ENCODE measurements at regions not wholly inside any gene's neighbourhood (a gene's known extent, or its start where the extent isn't known, plus 50 kb on each side); places are given as distances from the start of the nearest gene placed in this dataset.

DNA sequence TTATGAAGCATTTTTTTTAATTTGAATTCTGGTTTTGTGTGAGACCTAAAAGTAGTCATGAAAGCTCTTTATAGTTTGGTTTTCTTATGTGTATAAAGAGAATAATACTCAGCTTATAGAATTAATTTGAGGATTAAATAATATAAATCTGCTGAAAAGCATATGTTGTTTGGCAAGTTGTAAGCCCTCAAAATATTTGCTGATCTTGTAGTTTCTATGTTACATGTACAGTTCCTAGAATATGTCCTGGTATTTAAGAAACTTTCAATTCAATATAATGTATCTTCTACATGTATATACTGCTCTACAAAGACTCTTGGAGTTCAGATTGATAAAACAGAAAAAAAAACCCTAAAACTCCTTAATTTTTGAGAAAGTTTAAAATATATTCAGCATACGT, 605.5 kb upstream of the FAM98A start:
- H3K27me3 ChIP-seq: no peaks in the 10 kb centered on the region
- H3K27ac ChIP-seq: no peak overlapping the region
- no peak overlapping the region for H3K4me3 ChIP-seq
- peaks cover 11% of the 10 kb centered on the region for H3K9me3 ChIP-seq
- no peak overlapping the region for H3K9ac ChIP-seq
- no peak for TF ChIP-seq Cebpa-rat (IDR thresholded peaks at IDR 0.05)
- H3K4me1 ChIP-seq: no peaks in the 10 kb centered on the region
- H3K4me2 ChIP-seq: no peak overlapping the region
- no peaks in the 10 kb centered on the region for H4K20me1 ChIP-seq
- no peaks in the 10 kb centered on the region for H3K36me3 ChIP-seq

DNA sequence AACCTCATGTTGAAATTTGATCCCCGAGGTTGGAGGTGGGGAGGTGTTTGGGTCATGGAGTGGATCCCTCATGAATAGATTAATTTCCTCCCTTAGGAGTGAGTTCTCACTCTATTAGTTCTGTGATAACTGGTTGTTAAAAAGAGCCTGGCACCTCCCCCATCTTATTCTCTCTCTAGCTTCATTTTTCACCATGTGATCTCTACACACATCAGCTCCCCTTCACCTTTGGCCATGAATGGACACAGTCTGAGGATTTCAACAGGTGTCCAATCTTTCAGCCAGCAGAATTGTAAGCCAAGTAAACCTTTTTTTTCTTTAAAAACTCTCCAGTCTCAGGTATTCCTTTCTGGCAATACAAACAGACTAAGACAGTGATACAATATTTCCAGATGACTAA, 602.0 kb upstream of the FAM98A start:
- H3K9ac ChIP-seq: no peak overlapping the region
- no peak overlapping the region for H3K4me2 ChIP-seq
- no peaks in the 10 kb centered on the region for H3K27me3 ChIP-seq
- H3K27ac ChIP-seq: no peak overlapping the region
- no peaks in the 10 kb centered on the region for H3K9me3 ChIP-seq
- H3K4me3 ChIP-seq: no peak overlapping the region
- H3K4me1 ChIP-seq: no peaks in the 10 kb centered on the region
- no peaks in the 10 kb centered on the region for H4K20me1 ChIP-seq
- no peaks in the 10 kb centered on the region for H3K36me3 ChIP-seq
- no peak for TF ChIP-seq Cebpa-rat (IDR thresholded peaks at IDR 0.05)

DNA sequence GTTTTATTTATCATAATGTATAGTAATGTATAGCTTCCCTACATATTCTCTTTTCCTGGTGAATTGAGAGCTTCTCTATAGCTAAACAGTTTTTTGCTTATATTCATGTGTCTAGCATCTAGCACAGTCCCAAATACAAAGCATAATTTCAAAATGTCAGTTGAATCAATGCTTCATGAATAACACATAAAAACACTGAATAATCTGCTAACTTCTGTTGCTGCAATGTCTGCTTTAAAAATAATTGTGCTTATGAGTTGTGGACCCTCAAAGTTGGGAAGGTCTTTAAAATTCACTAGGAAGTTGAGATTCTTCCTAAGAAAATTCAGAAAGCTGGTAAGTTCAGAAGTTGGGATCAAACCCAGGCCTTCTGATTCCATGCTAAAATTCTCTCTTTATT, 600.9 kb upstream of the FAM98A start:
- Histone ChIP-seq H3K36me3 (no peaks in the 10 kb centered on the region), H3K27me3 (no peaks in the 10 kb centered on the region), H4K20me1 (no peaks in the 10 kb centered on the region), H3K27ac (no peak overlapping the region), H3K4me1 (no peaks in the 10 kb centered on the region), H3K9ac (no peak overlapping the region), H3K4me3 (no peak overlapping the region), H3K9me3 (no peaks in the 10 kb centered on the region), H3K4me2 (no peak overlapping the region)
- TF ChIP-seq Cebpa-rat (IDR thresholded peaks at IDR 0.05): no peak

DNA sequence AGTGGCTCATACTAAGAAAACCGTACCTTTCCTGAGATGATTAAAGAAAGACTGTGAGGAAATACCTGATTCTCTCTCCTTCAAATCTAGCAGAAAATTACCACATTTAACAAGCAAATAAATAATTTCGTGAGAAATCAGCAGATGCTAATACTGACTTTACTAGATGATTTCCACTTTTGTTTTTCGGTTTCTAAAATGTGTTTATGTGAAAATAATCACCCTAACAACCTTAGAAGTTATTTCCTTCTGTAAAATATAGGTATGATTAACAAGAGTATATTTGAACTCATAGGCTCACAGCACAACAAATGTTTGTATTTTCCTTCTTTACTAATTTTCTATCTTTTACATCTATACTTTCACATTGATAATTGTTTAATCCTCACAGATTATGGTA, 594.1 kb upstream of the FAM98A start:
- Histone ChIP-seq H3K36me3 (no peaks in the 10 kb centered on the region), H3K9me3 (no peaks in the 10 kb centered on the region), H3K27me3 (no peaks in the 10 kb centered on the region), H3K27ac (no peak overlapping the region), H4K20me1 (no peaks in the 10 kb centered on the region), H3K4me2 (no peak overlapping the region), H3K4me1 (no peaks in the 10 kb centered on the region), H3K4me3 (no peak overlapping the region), H3K9ac (no peak overlapping the region)
- no peak for TF ChIP-seq Cebpa-rat (IDR thresholded peaks at IDR 0.05)

DNA sequence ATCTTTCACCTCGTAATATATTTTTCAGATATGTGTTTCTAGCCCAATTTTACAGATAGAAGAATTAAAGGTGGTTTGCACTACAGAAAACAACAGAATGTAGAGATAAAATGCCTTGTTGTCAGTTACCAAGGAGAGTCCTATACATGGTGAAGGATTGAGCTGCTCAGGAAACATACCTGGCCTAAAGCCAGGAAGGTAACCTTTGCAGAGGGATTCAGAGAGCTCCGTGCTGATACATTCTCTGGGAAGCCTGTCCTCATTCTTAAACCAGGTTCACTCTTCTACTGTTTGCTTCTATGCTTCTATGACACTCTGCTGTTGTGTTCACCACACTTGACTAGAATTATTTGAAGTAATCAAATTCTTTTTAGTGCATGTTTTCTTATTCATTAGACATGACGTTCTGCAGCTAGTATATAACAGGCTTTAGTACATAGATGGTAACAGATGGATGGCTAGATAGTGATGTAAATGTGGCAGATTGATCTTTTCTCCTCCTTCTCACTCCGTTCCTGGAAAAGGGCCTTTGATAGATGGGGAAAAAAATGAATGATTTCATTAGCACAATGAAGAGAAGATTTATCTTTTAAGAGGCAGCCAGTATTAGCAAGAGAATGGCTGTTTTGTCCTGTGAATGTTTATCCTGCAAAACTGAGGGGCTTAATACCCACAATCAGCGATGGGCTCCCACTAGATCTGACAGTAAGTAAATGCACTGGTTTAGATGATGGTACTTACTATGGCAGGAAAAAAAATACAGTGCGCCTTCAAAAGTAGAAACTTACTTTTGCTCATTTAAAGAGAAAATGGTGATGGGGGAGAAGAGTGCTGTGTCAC, 589.6 kb upstream of the FAM98A start:
- no peak overlapping the region for H3K4me3 ChIP-seq
- H3K36me3 ChIP-seq: no peaks in the 10 kb centered on the region
- no peak overlapping the region for H3K27ac ChIP-seq
- H3K4me1 ChIP-seq: no peaks in the 10 kb centered on the region
- H3K27me3 ChIP-seq: no peaks in the 10 kb centered on the region
- H3K4me2 ChIP-seq: no peak overlapping the region
- H3K9me3 ChIP-seq: peaks cover 4% of the 10 kb centered on the region; the same call in 1 of the 2 replicates
- TF ChIP-seq Cebpa-rat (IDR thresholded peaks at IDR 0.05): no peak
- no peak overlapping the region for H3K9ac ChIP-seq
- H4K20me1 ChIP-seq: no peaks in the 10 kb centered on the region

DNA sequence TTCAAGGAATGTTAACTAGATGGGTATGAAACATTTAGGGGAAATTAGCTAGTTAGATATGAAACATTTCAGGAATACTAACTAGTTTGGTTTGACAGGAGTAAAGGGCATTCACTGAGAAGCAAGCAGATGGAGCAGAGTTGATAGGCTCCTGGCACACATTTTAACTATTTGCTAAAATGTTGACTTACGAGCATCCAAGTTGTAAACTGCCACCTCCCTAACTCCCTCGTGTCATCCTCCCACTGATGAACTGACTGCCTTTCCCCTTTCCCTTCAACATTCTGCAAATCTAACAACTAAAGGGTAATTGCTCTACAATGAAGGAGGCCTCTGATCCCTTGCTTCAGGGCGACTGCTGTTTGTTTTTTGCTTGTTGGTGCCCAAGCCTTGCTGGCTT, 580.4 kb upstream of the FAM98A start:
- Histone ChIP-seq H3K4me1 (no peaks in the 10 kb centered on the region), H3K36me3 (no peaks in the 10 kb centered on the region), H3K27me3 (no peaks in the 10 kb centered on the region), H3K4me2 (no peak overlapping the region), H3K9ac (no peak overlapping the region), H3K4me3 (no peak overlapping the region), H4K20me1 (no peaks in the 10 kb centered on the region), H3K27ac (no peak overlapping the region), H3K9me3 (peaks cover 4% of the 10 kb centered on the region; the same call in 1 of the 2 replicates)
- TF ChIP-seq Cebpa-rat (IDR thresholded peaks at IDR 0.05): no peak

DNA sequence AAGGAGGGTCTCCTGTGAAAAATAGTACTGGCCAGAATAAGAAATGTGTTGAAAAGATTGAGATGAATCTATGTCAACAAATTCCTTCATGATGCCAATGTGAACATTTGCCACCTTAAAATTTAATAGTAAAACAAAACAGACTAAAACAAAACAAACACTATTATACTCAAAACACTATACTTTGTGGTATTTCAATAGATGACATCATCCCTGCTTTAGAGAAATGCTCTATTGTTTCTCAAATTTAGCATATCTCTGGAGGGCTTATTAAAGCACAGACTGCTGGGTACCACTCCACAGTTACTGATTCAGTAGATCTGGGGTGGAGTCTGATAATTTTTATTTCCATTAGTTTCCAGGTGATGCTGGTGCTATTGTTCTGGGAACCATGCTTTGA, 579.4 kb upstream of the FAM98A start:
- Histone ChIP-seq H4K20me1 (no peaks in the 10 kb centered on the region), H3K4me2 (no peak overlapping the region), H3K36me3 (no peaks in the 10 kb centered on the region), H3K27ac (no peak overlapping the region), H3K9ac (no peak overlapping the region), H3K4me3 (no peak overlapping the region), H3K9me3 (no peaks in the 10 kb centered on the region), H3K27me3 (no peaks in the 10 kb centered on the region), H3K4me1 (no peaks in the 10 kb centered on the region)
- TF ChIP-seq Cebpa-rat (IDR thresholded peaks at IDR 0.05): no peak

DNA sequence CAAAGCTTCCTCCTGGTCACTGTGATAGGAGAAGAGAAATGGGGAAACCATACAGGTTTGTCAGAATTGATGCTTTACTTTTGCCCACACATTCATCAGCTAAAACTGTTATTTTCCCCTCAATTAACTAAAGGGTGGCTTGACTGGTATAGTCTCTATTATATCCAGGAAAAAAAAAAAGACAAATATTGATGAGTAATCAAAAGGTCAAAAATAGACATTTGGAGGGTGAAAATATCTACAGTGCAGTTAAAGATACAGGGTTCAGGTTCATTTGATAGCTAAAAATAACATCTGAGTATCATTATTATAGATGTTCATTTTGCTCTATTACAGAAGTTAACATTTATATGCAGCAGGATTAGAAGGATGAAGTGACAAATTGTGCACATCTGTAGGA, 577.6 kb upstream of the FAM98A start:
- H3K4me3 ChIP-seq: no peak overlapping the region
- no peaks in the 10 kb centered on the region for H4K20me1 ChIP-seq
- no peak overlapping the region for H3K27ac ChIP-seq
- H3K4me1 ChIP-seq: no peaks in the 10 kb centered on the region
- H3K4me2 ChIP-seq: no peak overlapping the region
- no peak for TF ChIP-seq Cebpa-rat (IDR thresholded peaks at IDR 0.05)
- no peaks in the 10 kb centered on the region for H3K27me3 ChIP-seq
- H3K9me3 ChIP-seq: peaks cover 4% of the 10 kb centered on the region; the same call in 1 of the 2 replicates
- no peaks in the 10 kb centered on the region for H3K36me3 ChIP-seq
- no peak overlapping the region for H3K9ac ChIP-seq

DNA sequence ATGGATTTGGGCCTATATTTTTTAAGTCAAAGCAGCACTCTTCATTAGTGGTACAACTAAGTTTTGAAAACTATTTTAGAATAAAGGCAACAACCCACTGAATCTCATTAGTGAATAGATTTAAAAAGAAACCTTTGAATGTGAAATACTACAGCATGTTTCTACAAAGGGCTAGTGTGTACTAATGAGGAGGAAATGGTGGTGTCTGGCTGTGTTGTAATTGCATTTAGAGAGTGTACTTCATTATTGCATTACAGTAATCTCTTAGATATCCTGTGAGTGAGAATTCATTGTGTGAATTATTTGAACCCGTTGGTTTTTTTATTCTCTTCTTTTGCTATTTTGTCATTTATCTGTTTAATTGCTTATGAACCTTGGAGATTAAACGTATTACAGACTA, 575.4 kb upstream of the FAM98A start:
- no peak for TF ChIP-seq Cebpa-rat (IDR thresholded peaks at IDR 0.05)
- no peak overlapping the region for H3K27ac ChIP-seq
- no peaks in the 10 kb centered on the region for H4K20me1 ChIP-seq
- H3K4me1 ChIP-seq: no peaks in the 10 kb centered on the region; the same call in 1 of the 2 replicates
- no peak overlapping the region for H3K9ac ChIP-seq
- no peaks in the 10 kb centered on the region for H3K27me3 ChIP-seq
- no peak overlapping the region for H3K4me3 ChIP-seq
- H3K4me2 ChIP-seq: no peak overlapping the region
- no peaks in the 10 kb centered on the region for H3K36me3 ChIP-seq
- H3K9me3 ChIP-seq: peaks cover 11% of the 10 kb centered on the region

DNA sequence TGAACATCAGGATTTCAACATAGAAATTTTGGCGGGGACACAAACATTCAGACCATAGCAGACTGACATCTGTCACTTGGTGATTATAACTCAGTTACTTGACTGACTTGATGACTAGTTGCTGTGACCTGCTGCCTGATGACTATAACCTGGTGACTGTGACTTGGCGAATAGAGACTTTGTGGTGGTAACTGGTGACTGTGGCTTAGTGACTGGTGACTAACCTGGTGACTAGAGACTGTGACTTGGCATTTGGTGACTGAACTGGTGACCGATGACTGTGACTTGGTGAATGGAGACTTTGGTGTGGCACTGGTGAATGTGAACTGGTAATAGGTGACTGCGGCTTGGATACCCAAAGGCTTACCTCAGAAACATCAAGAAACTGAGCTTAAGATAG, 563.1 kb upstream of the FAM98A start:
- no peak overlapping the region for H3K4me3 ChIP-seq
- no peak overlapping the region for H3K9ac ChIP-seq
- TF ChIP-seq Cebpa-rat (IDR thresholded peaks at IDR 0.05): no peak
- H3K27ac ChIP-seq: no peak overlapping the region
- no peaks in the 10 kb centered on the region for H3K27me3 ChIP-seq
- H3K36me3 ChIP-seq: no peaks in the 10 kb centered on the region
- no peaks in the 10 kb centered on the region for H4K20me1 ChIP-seq
- no peak overlapping the region for H3K4me2 ChIP-seq
- H3K4me1 ChIP-seq: no peaks in the 10 kb centered on the region
- no peaks in the 10 kb centered on the region for H3K9me3 ChIP-seq

All from BLaER1 (cell line).